Choroid plexus epithelial cell (primary cell): ENCODE measurements at regions not wholly inside any gene's neighbourhood (a gene's known extent, or its start where the extent isn't known, plus 50 kb on each side); places are given as distances from the start of the nearest gene placed in this dataset.

Experiments
- DNase-seq: peaks from one replicate; pipeline ENCODE4 v3.0.0-alpha.2; 2010; ENCODE audit warnings: low read depth
- H3K4me3 ChIP-seq: 2 replicates; pipeline ENCODE4 v1.5.1; 2011; ENCODE audit warnings: low read depth, mild to moderate bottlenecking, control low read depth, low read length, moderate library complexity
- TF ChIP-seq, protein P1 (sequence below): conservative IDR thresholded peaks from 2 replicates; pipeline ENCODE4 v1.5.1; 2011; ENCODE audit warnings: low read depth, mild to moderate bottlenecking, control low read depth, inconsistent platforms, low read length, moderate library complexity

DNA sequence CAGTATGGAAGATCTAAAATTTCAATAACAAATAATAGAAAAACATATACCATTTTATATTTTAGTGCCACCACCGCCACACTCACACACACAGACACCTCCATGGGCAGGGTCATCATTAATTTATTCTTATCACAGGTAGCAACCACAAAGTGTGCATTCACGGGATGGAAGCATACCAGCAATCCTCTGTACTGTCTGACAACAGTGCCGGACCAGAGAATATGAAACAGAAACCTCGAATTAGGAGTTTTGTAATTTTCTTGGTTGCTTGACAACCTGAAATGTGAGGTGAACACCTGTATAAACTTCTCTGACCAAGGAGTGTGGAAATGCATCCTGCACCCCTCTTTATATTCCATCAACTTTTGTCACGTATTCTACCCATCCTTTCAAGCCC lies 213.9 kb upstream of the KCNIP4 start:
- DNase-seq: no peak
- no peak overlapping the region for H3K4me3 ChIP-seq
- TF ChIP-seq, protein P1, sequence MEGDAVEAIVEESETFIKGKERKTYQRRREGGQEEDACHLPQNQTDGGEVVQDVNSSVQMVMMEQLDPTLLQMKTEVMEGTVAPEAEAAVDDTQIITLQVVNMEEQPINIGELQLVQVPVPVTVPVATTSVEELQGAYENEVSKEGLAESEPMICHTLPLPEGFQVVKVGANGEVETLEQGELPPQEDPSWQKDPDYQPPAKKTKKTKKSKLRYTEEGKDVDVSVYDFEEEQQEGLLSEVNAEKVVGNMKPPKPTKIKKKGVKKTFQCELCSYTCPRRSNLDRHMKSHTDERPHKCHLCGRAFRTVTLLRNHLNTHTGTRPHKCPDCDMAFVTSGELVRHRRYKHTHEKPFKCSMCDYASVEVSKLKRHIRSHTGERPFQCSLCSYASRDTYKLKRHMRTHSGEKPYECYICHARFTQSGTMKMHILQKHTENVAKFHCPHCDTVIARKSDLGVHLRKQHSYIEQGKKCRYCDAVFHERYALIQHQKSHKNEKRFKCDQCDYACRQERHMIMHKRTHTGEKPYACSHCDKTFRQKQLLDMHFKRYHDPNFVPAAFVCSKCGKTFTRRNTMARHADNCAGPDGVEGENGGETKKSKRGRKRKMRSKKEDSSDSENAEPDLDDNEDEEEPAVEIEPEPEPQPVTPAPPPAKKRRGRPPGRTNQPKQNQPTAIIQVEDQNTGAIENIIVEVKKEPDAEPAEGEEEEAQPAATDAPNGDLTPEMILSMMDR: no peak

DNA sequence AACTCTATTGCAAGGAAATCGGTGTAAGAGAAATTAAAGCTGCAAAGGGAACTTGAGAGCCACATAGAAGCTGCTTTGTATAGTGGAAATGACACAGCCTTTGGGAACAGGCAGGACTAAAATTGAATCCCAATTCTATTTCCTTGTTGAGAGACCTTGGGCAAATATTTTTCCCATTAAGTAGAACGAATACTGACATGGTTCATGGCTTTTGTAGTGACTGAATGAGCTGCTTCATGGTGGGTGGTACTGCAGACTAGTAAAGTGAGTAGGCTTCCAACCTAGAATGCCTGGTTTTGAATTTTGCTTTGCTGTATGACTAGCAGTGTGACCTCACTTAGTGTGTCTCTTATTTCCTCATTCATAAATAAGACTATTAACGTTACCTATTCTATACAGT lies 182.2 kb upstream of the KCNIP4 start:
- no peak for DNase-seq
- TF ChIP-seq, protein P1: no peak
- H3K4me3 ChIP-seq: no peak overlapping the region

DNA sequence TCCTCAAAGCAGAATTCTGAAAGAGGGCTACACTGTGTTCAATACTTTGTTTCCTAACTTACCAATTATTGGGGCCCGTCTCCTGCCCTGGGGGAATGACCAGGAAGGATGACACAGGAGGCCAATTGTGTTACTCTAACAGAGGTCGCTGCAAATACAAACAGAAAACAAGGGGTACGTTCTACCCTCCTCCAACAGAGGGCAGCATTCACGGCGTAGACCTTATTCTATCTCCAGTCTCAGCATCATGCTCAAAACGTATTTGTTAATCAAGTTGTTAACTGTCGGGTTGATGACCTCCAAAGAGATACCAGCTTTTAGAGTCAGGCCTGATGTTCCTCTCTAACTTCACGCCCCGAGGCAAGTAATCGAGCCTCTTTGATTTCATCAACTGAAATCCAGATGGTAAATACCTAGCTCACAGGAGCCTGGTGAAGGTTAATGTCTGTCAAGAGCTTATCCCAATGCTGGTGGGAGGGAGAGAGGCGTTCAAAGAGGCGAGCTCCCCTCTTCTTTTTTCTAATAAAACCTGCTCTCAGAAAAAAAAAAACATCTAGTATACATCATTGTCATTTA lies 181.0 kb upstream of the KCNIP4 start:
- peak; percentile 47 for DNase-seq
- no peak overlapping the region for H3K4me3 ChIP-seq
- TF ChIP-seq, protein P1: peak; percentile 65

DNA sequence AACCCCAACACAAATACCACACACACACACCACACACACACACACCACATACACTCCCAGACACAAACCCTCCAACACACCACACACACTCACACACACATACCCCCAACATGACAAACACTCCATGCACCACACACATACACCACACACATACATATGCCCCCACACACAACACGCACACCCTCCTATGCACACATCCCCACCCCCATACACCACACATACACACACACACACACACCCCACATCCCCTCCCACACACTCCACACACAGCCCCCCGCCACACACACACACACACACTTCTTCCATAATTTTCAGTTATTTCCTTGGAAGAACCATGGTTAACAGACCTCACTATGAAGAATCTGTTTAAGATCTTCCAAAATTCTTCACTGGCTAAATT lies 173.5 kb upstream of the KCNIP4 start:
- no peak for DNase-seq
- TF ChIP-seq, protein P1: no peak
- H3K4me3 ChIP-seq: no peak overlapping the region

DNA sequence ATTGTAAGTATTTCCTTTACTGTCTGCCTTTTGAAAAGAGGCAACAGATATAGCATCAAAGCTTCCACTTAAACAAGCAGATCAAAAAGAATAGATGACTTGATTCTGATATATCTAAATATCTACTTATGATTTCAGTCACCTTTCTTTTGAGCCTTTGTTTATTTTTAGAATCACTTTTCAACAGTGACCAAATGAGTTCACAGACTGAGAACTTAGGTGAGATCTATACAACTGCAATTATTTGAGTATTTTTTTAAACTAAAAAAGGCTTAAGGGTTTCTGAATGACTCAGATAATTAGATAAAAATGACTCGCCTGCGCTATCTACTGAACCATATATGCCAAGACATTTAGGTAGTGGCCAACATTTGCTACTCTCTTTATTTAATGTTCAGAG lies 166.7 kb upstream of the KCNIP4 start:
- TF ChIP-seq, protein P1: no peak
- DNase-seq: no peak
- H3K4me3 ChIP-seq: no peak overlapping the region

DNA sequence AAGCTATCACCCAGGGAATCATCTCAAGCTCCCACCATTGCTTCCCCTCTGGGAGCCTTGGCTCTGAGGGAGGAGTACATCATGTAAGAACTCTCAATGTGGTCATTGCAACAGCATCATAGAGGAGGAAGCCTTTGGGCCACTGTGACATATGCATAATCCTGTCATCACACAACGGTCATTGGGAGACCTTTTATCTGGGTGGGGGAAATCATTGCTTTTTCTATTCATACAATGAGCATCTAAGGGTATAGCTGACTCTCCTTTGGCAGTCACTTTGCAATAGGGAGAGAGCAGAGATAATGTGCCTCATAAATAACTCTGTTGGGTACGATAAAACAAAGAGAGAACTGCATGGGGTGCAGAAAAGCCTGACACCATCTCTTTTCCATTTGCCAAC lies 155.2 kb upstream of the KCNIP4 start:
- DNase-seq: no peak
- H3K4me3 ChIP-seq: no peak overlapping the region
- TF ChIP-seq, protein P1: no peak

DNA sequence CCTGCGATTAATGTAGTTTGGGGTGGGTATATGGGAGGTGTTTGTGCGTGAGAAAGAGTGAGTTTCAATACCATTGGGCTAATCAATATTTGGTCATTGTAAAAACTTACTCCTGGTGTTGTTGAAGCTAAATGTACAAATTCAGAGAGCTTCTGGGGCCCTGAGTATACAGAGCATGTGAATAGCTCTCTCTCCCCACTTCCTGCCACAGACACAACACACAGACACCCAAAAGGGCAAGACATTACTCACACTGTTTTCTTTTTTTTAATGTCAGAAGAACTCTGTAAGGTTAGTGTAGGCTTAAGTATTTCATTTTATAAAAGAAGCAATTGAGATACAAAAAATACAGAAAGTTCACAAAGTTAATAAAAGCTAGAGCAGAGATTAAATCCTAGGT lies 151.3 kb upstream of the KCNIP4 start:
- TF ChIP-seq, protein P1: no peak
- DNase-seq: peak; percentile 41
- H3K4me3 ChIP-seq: no peak overlapping the region
